Gastroesophageal sphincter (tissue), 3 donors: ENCODE measurements at regions not wholly inside any gene's neighbourhood (a gene's known extent, or its start where the extent isn't known, plus 50 kb on each side); places are given as distances from the start of the nearest gene placed in this dataset.

Experiments
- EP300 ChIP-seq: sonication (generic); formaldehyde crosslinking; IDR thresholded peaks from one replicate; pipeline ENCODE4 v1.6.1; 2017; ENCODE audit warnings: antibody characterized with exemption, mild to moderate bottlenecking
- POLR2A ChIP-seq, 2 donors: fragments of 450-650 bp; IDR thresholded peaks; one replicate each; pipeline ENCODE4 v1.6.1; 2017; ENCODE audit warnings: antibody characterized with exemption in 2 of 2, mild to moderate bottlenecking in 2 of 2, moderate library complexity in 1 of 2
- POLR2AphosphoS5 ChIP-seq: sonication (generic); formaldehyde crosslinking; IDR thresholded peaks from one replicate; pipeline ENCODE4 v1.6.1; 2017; ENCODE audit warnings: antibody characterized with exemption
- TF ChIP-seq, protein P1 (sequence below), 4 experiments: fragments of 200-600 bp in 2 of 4; fragments of 450-650 bp in 2 of 4; sonication (generic) in 1 of 4; IDR thresholded peaks; one replicate each; pipeline ENCODE4 v1.5.1; 2017 to 2019; ENCODE audit warnings: antibody characterized with exemption in 4 of 4, mild to moderate bottlenecking in 2 of 4, moderate library complexity in 2 of 4

GRCh38 chr4:65028592-65028991 lies 619.3 kb upstream of the TECRL start:
- TF ChIP-seq POLR2AphosphoS5 (no peak), EP300 (no peak), POLR2A (IDR thresholded peaks at IDR 0.05) (no peak)
- TF ChIP-seq, protein P1, sequence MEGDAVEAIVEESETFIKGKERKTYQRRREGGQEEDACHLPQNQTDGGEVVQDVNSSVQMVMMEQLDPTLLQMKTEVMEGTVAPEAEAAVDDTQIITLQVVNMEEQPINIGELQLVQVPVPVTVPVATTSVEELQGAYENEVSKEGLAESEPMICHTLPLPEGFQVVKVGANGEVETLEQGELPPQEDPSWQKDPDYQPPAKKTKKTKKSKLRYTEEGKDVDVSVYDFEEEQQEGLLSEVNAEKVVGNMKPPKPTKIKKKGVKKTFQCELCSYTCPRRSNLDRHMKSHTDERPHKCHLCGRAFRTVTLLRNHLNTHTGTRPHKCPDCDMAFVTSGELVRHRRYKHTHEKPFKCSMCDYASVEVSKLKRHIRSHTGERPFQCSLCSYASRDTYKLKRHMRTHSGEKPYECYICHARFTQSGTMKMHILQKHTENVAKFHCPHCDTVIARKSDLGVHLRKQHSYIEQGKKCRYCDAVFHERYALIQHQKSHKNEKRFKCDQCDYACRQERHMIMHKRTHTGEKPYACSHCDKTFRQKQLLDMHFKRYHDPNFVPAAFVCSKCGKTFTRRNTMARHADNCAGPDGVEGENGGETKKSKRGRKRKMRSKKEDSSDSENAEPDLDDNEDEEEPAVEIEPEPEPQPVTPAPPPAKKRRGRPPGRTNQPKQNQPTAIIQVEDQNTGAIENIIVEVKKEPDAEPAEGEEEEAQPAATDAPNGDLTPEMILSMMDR (IDR thresholded peaks at IDR 0.05) = no peak
